ENCODE measurements at regions not wholly inside any gene's neighbourhood (a gene's known extent, or its start where the extent isn't known, plus 50 kb on each side); places are given as distances from the start of the nearest gene placed in this dataset.

DNA sequence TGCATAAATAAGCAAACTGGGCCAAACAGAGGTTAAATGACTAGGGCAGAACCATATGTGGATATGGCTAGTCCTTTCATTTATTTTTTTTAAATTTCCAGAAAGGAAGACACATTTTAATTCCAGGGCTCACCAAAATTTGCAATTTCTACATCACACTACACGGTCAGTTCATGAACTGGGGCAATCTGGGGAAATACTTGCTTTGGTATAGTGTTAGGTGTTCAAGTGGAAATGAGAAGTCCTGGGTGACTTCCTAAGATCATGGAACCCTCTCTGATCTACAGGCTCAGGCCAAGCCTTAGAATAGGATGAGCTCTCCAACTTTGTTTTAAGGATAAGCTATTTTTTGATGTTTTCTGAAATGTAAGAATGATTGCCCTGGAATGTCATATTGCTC lies 128.6 kb upstream of the SPACA1 start:
- Histone ChIP-seq H3K9ac (ENCODE audit: low read length) (no peak overlapping the region), H3F3A (ENCODE audit: insufficient read depth, low read length, poor library complexity, severe bottlenecking) (no peaks in the 10 kb centered on the region), H2AFZ (ENCODE audit: low read depth, low read length) (no peak overlapping the region), H3K9me3 (ENCODE audit: low read length) (no peaks in the 10 kb centered on the region), H3K4me2 (ENCODE audit: low read length) (no peak overlapping the region), H3K9me2 (ENCODE audit: insufficient read depth, low read length) (no peaks in the 10 kb centered on the region), H3K4me3 (ENCODE audit: low read length) (no peak overlapping the region), H3K27me3 (ENCODE audit: insufficient read depth, low read depth, low read length) (no peaks in the 10 kb centered on the region), H3K79me2 (replicated peaks; ENCODE audit: insufficient read depth, low read length) (no peaks in the 10 kb centered on the region), H3K27ac (ENCODE audit: low read length) (no peak overlapping the region), H4K20me1 (ENCODE audit: insufficient read depth) (no peaks in the 10 kb centered on the region), H3K36me3 (ENCODE audit: insufficient read depth, low read length) (no peaks in the 10 kb centered on the region)
- TF ChIP-seq EZH2 (IDR thresholded peaks at IDR 0.05; ENCODE audit: borderline replicate concordance, insufficient read depth, low read length, poor library complexity, severe bottlenecking) (no peak), TAF1 (IDR thresholded peaks at IDR 0.05; ENCODE audit: low read depth) (no peak), RAD21 (conservative IDR thresholded peaks at IDR 0.05) (no peak), SMC3 (conservative IDR thresholded peaks at IDR 0.05; ENCODE audit: poor library complexity) (no peak), POLR2AphosphoS5 (IDR thresholded peaks at IDR 0.05) (no peak), MXI1 (conservative IDR thresholded peaks at IDR 0.05; ENCODE audit: poor library complexity, severe bottlenecking) (no peak), EP300 (conservative IDR thresholded peaks at IDR 0.05; ENCODE audit: poor library complexity, severe bottlenecking) (no peak)
- TF ChIP-seq, protein P1, sequence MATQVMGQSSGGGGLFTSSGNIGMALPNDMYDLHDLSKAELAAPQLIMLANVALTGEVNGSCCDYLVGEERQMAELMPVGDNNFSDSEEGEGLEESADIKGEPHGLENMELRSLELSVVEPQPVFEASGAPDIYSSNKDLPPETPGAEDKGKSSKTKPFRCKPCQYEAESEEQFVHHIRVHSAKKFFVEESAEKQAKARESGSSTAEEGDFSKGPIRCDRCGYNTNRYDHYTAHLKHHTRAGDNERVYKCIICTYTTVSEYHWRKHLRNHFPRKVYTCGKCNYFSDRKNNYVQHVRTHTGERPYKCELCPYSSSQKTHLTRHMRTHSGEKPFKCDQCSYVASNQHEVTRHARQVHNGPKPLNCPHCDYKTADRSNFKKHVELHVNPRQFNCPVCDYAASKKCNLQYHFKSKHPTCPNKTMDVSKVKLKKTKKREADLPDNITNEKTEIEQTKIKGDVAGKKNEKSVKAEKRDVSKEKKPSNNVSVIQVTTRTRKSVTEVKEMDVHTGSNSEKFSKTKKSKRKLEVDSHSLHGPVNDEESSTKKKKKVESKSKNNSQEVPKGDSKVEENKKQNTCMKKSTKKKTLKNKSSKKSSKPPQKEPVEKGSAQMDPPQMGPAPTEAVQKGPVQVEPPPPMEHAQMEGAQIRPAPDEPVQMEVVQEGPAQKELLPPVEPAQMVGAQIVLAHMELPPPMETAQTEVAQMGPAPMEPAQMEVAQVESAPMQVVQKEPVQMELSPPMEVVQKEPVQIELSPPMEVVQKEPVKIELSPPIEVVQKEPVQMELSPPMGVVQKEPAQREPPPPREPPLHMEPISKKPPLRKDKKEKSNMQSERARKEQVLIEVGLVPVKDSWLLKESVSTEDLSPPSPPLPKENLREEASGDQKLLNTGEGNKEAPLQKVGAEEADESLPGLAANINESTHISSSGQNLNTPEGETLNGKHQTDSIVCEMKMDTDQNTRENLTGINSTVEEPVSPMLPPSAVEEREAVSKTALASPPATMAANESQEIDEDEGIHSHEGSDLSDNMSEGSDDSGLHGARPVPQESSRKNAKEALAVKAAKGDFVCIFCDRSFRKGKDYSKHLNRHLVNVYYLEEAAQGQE (IDR thresholded peaks at IDR 0.05; ENCODE audit: borderline replicate concordance) = no peak
- TF ChIP-seq, protein P2, sequence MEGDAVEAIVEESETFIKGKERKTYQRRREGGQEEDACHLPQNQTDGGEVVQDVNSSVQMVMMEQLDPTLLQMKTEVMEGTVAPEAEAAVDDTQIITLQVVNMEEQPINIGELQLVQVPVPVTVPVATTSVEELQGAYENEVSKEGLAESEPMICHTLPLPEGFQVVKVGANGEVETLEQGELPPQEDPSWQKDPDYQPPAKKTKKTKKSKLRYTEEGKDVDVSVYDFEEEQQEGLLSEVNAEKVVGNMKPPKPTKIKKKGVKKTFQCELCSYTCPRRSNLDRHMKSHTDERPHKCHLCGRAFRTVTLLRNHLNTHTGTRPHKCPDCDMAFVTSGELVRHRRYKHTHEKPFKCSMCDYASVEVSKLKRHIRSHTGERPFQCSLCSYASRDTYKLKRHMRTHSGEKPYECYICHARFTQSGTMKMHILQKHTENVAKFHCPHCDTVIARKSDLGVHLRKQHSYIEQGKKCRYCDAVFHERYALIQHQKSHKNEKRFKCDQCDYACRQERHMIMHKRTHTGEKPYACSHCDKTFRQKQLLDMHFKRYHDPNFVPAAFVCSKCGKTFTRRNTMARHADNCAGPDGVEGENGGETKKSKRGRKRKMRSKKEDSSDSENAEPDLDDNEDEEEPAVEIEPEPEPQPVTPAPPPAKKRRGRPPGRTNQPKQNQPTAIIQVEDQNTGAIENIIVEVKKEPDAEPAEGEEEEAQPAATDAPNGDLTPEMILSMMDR (IDR thresholded peaks at IDR 0.05; ENCODE audit: poor library complexity, severe bottlenecking) = no peak

DNA sequence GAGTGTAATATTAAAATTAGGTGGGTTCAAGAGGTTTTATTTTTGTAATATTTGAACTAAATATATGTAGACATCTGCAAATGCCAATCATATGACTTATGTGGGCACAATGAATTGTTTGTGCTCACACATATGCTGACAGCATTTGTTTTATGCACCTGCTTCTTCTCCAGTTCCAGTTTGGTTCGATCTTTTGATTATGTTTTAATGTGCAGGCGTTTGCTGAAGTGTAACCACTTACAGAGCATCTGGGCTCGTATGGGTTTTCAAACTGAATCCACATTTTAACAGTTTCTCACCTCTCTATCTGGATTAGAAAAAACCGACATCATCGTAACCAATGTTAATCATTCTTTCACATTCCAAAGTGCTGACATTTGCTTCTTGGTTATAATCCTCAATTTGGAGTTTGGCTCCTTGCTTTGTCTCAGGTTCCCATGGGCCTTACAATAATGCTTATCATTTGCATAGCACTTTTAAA lies 129.1 kb upstream of the SPACA1 start:
- TF ChIP-seq POLR2AphosphoS5 (IDR thresholded peaks at IDR 0.05) (no peak), EZH2 (IDR thresholded peaks at IDR 0.05; ENCODE audit: borderline replicate concordance, insufficient read depth, low read length, poor library complexity, severe bottlenecking) (no peak)
- Histone ChIP-seq H3K4me2 (ENCODE audit: low read length) (no peak overlapping the region), H3K79me2 (replicated peaks; ENCODE audit: insufficient read depth, low read length) (no peaks in the 10 kb centered on the region)

DNA sequence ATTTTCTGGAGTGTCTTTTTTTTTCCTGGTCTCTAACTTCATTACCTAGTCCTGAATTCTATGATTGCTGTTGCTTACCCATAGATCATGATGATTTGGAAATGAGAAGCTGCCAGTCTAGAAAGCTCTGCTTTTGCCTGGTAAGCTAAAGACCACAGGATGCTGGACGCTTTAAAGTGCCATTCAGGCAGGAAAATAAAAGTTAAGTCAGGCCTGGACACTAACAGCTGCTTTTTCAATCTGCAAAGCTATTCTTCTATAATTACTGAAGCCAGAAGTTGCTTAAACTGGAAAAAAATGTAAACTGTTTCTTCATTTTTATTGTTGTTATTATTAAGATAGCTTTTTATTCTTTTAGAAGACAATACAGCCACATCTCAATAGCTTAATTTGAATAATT lies 129.8 kb upstream of the SPACA1 start:
- no peaks in the 10 kb centered on the region for H3K9me2 ChIP-seq (ENCODE audit: insufficient read depth, low read length)
- no peak overlapping the region for H3K27ac ChIP-seq (ENCODE audit: low read length)
- no peaks in the 10 kb centered on the region for H3K9me3 ChIP-seq (ENCODE audit: low read length)
- no peak overlapping the region for H2AFZ ChIP-seq (ENCODE audit: low read depth, low read length)
- H3K79me2 ChIP-seq (replicated peaks; ENCODE audit: insufficient read depth, low read length) = no peaks in the 10 kb centered on the region
- no peaks in the 10 kb centered on the region for H3K36me3 ChIP-seq (ENCODE audit: insufficient read depth, low read length)
- no peak overlapping the region for H3K9ac ChIP-seq (ENCODE audit: low read length)
- no peak overlapping the region for H3K4me2 ChIP-seq (ENCODE audit: low read length)
- no peaks in the 10 kb centered on the region for H3F3A ChIP-seq (ENCODE audit: insufficient read depth, low read length, poor library complexity, severe bottlenecking)
- no peak overlapping the region for H3K4me3 ChIP-seq (ENCODE audit: low read length)
- H3K27me3 ChIP-seq (ENCODE audit: insufficient read depth, low read depth, low read length) = no peaks in the 10 kb centered on the region
- no peak for TF ChIP-seq POLR2AphosphoS5 (IDR thresholded peaks at IDR 0.05)
- TF ChIP-seq MXI1 (conservative IDR thresholded peaks at IDR 0.05; ENCODE audit: poor library complexity, severe bottlenecking) = no peak
- no peak for TF ChIP-seq EP300 (conservative IDR thresholded peaks at IDR 0.05; ENCODE audit: poor library complexity, severe bottlenecking)
- TF ChIP-seq EZH2 (IDR thresholded peaks at IDR 0.05; ENCODE audit: borderline replicate concordance, insufficient read depth, low read length, poor library complexity, severe bottlenecking) = no peak
- TF ChIP-seq TAF1 (IDR thresholded peaks at IDR 0.05; ENCODE audit: low read depth) = no peak
- no peak for TF ChIP-seq SMC3 (conservative IDR thresholded peaks at IDR 0.05; ENCODE audit: poor library complexity)
- TF ChIP-seq, protein P2 (IDR thresholded peaks at IDR 0.05; ENCODE audit: poor library complexity, severe bottlenecking) = no peak
- TF ChIP-seq, protein P1 (IDR thresholded peaks at IDR 0.05; ENCODE audit: borderline replicate concordance) = no peak
- no peak for TF ChIP-seq RAD21 (conservative IDR thresholded peaks at IDR 0.05)
- no peaks in the 10 kb centered on the region for H4K20me1 ChIP-seq (ENCODE audit: insufficient read depth)

More for the DNA sequence above, 129.1 kb upstream of the SPACA1 start:
- Histone ChIP-seq H3K9me3 (ENCODE audit: low read length) (no peaks in the 10 kb centered on the region), H2AFZ (ENCODE audit: low read depth, low read length) (no peak overlapping the region), H4K20me1 (ENCODE audit: insufficient read depth) (no peaks in the 10 kb centered on the region), H3K27me3 (ENCODE audit: insufficient read depth, low read depth, low read length) (no peaks in the 10 kb centered on the region), H3K9me2 (ENCODE audit: insufficient read depth, low read length) (no peaks in the 10 kb centered on the region), H3K9ac (ENCODE audit: low read length) (no peak overlapping the region), H3K4me3 (ENCODE audit: low read length) (no peak overlapping the region), H3K36me3 (ENCODE audit: insufficient read depth, low read length) (no peaks in the 10 kb centered on the region), H3F3A (ENCODE audit: insufficient read depth, low read length, poor library complexity, severe bottlenecking) (no peaks in the 10 kb centered on the region), H3K27ac (ENCODE audit: low read length) (no peak overlapping the region)

All from neural cell (in vitro differentiated cells).